ENCODE measurements at regions not wholly inside any gene's neighbourhood (a gene's known extent, or its start where the extent isn't known, plus 50 kb on each side); places are given as distances from the start of the nearest gene placed in this dataset.

GRCh38 chr22:48534395-48534958 lies 1293.2 kb downstream of the BRD1 start:
- Histone ChIP-seq H2BK20ac (ENCODE audit: low read depth, low read length) (no peak overlapping the region), H3K14ac (replicated peaks; ENCODE audit: low read depth, low read length) (no peak overlapping the region), H2BK15ac (ENCODE audit: low read depth, low read length) (no peak overlapping the region), H4K20me1 (ENCODE audit: insufficient read depth, low read length) (no peaks in the 10 kb centered on the region), H2AK9ac (replicated peaks; ENCODE audit: low read depth, low read length, poor library complexity) (no peak overlapping the region), H3K9ac (ENCODE audit: low read depth, low read length) (no peak overlapping the region), H4K5ac (ENCODE audit: low read depth, low read length) (no peak overlapping the region), H3K23ac (ENCODE audit: low read depth, low read length) (no peak overlapping the region), H4K91ac (ENCODE audit: insufficient read depth, low read depth, low read length) (no peak overlapping the region), H3K4me3 (ENCODE audit: insufficient read depth, low read depth, low read length) (no peak overlapping the region), H2BK120ac (ENCODE audit: low read depth, low read length) (no peak overlapping the region), H3K9me3 (ENCODE audit: control insufficient read depth, insufficient read depth, low read length) (peaks cover 63% of the 10 kb centered on the region), H3K9me1 (ENCODE audit: insufficient read depth, low read length) (no peaks in the 10 kb centered on the region), H2AK5ac (ENCODE audit: low read depth, low read length) (no peak overlapping the region), H3K79me1 (ENCODE audit: low read depth in 1 of 2, low read length in 2 of 2) (no peaks in the 10 kb centered on the region), H2AFZ (replicated peaks; ENCODE audit: low read length, poor library complexity) (no peak overlapping the region), H3K4ac (ENCODE audit: low read depth, low read length) (no peak overlapping the region), H3K4me2 (ENCODE audit: low read depth, low read length) (no peak overlapping the region), H3K27me3 (ENCODE audit: control insufficient read depth, insufficient read depth, low read length) (no peaks in the 10 kb centered on the region), H3K56ac (ENCODE audit: extremely low read depth, insufficient read depth, low read length) (no peak overlapping the region), H3K36me3 (ENCODE audit: control insufficient read depth, insufficient read depth, low read length) (no peaks in the 10 kb centered on the region), H3K27ac (ENCODE audit: insufficient read depth, low read length) (no peak overlapping the region), H4K8ac (ENCODE audit: low read depth in 2 of 2, low read length in 2 of 2) (no peak overlapping the region), H2BK5ac (ENCODE audit: low read depth, low read length, poor library complexity, severe bottlenecking) (no peak overlapping the region), H3K18ac (ENCODE audit: low read depth, low read length) (no peak overlapping the region), H3K4me1 (ENCODE audit: control insufficient read depth, insufficient read depth, low read length) (no peaks in the 10 kb centered on the region)
- DNase-seq, result no peak
- 70% methylated on average over 2 of the region's 22 CpGs; no CpG with 5 or more reads in 1 of the 2 experiments for WGBS, 2 experiments (ENCODE audit: extremely low coverage in 2 of 2, insufficient read length in 1 of 2)
- ATAC-seq (ENCODE audit: low read depth), result no peak
- intact Hi-C loops (cut with micrococcal nuclease), result no loop called here
- CTCF ChIA-PET, result no interaction called here
- dilution Hi-C loops (cut with HindIII; ENCODE audit: low sequenced_read_pairs, unreplicated experiment), result no loop called here
- TF ChIP-seq ELK1 (IDR thresholded peaks at IDR 0.05; ENCODE audit: borderline replicate concordance, low read depth, low read length) (no peak), CEBPB (IDR thresholded peaks at IDR 0.05; ENCODE audit: low read depth, low read length) (no peak), NFE2L2 (IDR thresholded peaks at IDR 0.05; ENCODE audit: low read depth, low read length) (no peak), POLR2A (IDR thresholded peaks at IDR 0.05; ENCODE audit: low read depth, low read length) (no peak), MXI1 (IDR thresholded peaks at IDR 0.05; ENCODE audit: borderline replicate concordance, low read depth, low read length) (no peak), CHD1 (IDR thresholded peaks at IDR 0.05; ENCODE audit: low read depth, low read length) (no peak), CTCF (conservative IDR thresholded peaks at IDR 0.05; ENCODE audit: low read depth, low read length) (no peak), RCOR1 (IDR thresholded peaks at IDR 0.05; ENCODE audit: insufficient replicate concordance, low read length) (no peak), BHLHE40 (IDR thresholded peaks at IDR 0.05; ENCODE audit: low read depth, low read length) (no peak), USF2 (IDR thresholded peaks at IDR 0.05; ENCODE audit: low read depth, low read length) (no peak), MAZ (IDR thresholded peaks at IDR 0.05; ENCODE audit: borderline replicate concordance, low read depth, low read length) (no peak), MAFK (IDR thresholded peaks at IDR 0.05; ENCODE audit: low read depth, low read length) (no peak), FOS (IDR thresholded peaks at IDR 0.05; ENCODE audit: low read depth, low read length) (no peak), SMC3 (IDR thresholded peaks at IDR 0.05; ENCODE audit: low read depth, low read length) (no peak), RAD21 (IDR thresholded peaks at IDR 0.05; ENCODE audit: low read length) (no peak), RFX5 (IDR thresholded peaks at IDR 0.05; ENCODE audit: low read depth, low read length) (no peak)
- no TSS peak for BruUV-seq (replicated peaks)
- POLR2A ChIA-PET (ENCODE audit: unreplicated experiment), result no interaction called here
- in situ Hi-C loops (cut with MboI; ENCODE audit: low sequenced_read_pairs), result no loop called here

Data from IMR-90 (cell line).